ENCODE measurements at regions not wholly inside any gene's neighbourhood (a gene's known extent, or its start where the extent isn't known, plus 50 kb on each side); places are given as distances from the start of the nearest gene placed in this dataset.
A peak's percentile ranks its signal among the peaks of the same experiment; 100 is the strongest.
"Not testable (repeated sequence)": the region's sequence is repeated elsewhere in the genome, so short reads cannot be mapped to it uniquely, and the experiment has no call there.

DNA sequence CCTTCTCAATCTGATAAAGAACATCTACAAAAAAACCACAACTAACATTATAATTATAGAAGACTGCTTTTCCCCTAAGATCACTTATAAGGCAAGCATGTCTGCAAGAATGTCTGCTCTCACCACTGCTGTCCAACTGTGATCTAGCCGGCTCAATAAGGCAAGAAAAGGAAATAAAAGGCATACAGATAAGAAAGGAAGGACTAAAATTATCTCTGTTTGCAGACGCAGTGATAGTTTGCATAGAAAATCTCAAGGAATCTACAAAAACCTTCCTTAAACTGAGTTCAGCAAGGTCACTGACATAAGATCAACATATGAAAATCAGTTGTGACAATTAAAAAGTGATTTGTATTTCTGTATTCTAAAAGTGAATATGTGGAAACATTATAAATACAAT lies 138.0 kb upstream of the EGLN3 start:
- H3K4me3 ChIP-seq (replicated peaks; ENCODE audit: low read depth, low read length), result no peak overlapping the region
- TF ChIP-seq, protein P1, sequence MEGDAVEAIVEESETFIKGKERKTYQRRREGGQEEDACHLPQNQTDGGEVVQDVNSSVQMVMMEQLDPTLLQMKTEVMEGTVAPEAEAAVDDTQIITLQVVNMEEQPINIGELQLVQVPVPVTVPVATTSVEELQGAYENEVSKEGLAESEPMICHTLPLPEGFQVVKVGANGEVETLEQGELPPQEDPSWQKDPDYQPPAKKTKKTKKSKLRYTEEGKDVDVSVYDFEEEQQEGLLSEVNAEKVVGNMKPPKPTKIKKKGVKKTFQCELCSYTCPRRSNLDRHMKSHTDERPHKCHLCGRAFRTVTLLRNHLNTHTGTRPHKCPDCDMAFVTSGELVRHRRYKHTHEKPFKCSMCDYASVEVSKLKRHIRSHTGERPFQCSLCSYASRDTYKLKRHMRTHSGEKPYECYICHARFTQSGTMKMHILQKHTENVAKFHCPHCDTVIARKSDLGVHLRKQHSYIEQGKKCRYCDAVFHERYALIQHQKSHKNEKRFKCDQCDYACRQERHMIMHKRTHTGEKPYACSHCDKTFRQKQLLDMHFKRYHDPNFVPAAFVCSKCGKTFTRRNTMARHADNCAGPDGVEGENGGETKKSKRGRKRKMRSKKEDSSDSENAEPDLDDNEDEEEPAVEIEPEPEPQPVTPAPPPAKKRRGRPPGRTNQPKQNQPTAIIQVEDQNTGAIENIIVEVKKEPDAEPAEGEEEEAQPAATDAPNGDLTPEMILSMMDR (IDR thresholded peaks at IDR 0.05; ENCODE audit: low read depth, low read length, missing control alignments), result no peak
- no peak for DNase-seq (ENCODE audit: extremely low read depth, low read depth)

DNA sequence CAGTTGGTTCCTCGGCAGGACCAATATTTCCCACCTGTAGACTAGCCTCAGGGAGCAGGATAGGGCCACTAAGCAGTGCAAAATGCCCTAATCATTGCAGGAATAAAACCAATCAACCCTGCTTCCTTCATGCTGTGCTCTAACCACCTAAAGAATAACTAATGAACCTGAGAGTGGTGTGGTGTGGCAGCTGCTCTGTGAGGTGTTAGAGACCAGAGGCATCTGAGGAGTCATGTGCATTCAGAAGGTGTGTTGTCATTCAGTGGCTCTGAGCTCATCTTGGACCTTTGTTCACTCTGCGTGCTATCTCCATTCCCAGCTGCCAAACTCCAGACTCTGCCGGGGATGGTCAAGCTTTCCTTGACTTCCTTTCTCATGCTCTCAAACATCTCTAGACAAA lies 136.7 kb upstream of the EGLN3 start:
- TF ChIP-seq, protein P1 (IDR thresholded peaks at IDR 0.05; ENCODE audit: low read depth, low read length, missing control alignments), result no peak
- H3K4me3 ChIP-seq (replicated peaks; ENCODE audit: low read depth, low read length), result no peak overlapping the region
- DNase-seq (ENCODE audit: extremely low read depth, low read depth), result no peak

DNA sequence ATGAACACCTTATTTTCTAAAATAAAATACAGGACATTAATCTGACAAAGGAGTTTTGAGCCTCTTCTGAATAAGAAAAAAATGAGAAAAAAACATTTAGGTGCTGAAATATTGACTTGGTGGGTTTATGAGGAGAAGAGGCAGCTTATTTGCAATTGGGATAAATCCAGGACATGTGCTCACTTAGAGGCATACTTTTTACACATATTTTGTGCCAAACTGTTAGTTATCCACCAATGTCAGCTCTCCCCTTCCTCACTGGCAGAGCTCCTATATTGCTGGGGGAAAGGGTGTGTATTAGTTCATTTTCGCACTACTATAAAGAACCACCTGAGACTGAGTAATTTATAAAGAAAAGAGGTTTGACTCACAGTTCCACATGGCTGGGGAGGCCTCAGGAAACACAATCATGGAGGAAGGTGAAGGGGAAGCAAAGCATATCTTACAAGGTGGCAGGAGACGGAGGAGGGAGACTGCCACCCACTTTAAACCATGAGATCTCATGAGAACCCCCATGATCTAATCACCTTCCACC lies 135.4 kb upstream of the EGLN3 start:
- DNase-seq (ENCODE audit: extremely low read depth, low read depth), result no peak
- TF ChIP-seq, protein P1 (IDR thresholded peaks at IDR 0.05; ENCODE audit: low read depth, low read length, missing control alignments), result no peak
- no peak overlapping the region for H3K4me3 ChIP-seq (replicated peaks; ENCODE audit: low read depth, low read length)

DNA sequence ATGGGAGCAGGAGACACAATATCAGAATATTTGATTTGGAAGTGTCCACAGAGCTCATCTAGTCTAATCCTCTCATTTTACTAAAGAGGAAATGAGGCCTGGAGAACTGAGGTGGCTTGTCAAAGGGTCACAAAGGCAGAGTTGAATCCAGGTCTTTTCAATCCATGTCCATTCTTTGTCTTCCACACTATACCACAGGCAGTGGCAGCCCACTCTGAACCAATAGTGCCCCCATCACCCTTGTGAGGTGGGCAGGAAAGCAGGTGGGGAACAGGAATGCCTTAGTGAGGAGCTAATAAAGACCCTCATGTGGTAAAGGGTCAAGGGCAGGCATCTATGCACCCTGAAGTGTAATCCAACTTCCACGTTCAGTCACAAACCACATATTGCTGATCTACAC lies 134.8 kb upstream of the EGLN3 start:
- no peak for DNase-seq (ENCODE audit: extremely low read depth, low read depth)
- TF ChIP-seq, protein P1 (IDR thresholded peaks at IDR 0.05; ENCODE audit: low read depth, low read length, missing control alignments), result no peak
- no peak overlapping the region for H3K4me3 ChIP-seq (replicated peaks; ENCODE audit: low read depth, low read length)

DNA sequence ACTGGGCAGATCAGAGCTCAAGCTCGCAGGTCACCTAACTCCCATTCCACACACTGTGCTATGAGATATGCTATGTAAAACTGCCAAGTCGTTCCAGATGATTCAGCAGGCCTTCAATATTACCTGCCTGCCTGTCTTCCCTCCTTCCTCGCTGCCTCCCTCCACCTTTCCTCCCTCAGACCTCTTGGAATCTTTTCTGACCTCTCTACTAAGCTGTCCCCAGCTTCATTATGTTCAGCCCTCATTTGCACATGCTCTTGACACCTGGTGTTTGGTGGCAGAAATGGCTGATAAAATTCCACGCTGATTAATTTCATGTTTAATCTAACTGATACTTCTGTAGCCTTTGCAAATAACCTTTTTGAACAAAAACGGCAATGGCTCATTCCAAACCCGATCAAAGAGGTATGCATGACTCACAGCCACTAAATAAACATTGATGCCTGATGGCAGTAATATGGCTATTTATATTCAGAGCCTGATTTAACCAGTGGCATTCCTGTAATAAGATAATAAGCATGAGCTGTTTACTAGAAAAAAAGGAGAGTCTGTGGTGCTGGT lies 130.8 kb upstream of the EGLN3 start:
- DNase-seq (ENCODE audit: extremely low read depth, low read depth), result peak; percentile 53
- TF ChIP-seq, protein P1 (IDR thresholded peaks at IDR 0.05; ENCODE audit: low read depth, low read length, missing control alignments), result no peak
- no peak overlapping the region for H3K4me3 ChIP-seq (replicated peaks; ENCODE audit: low read depth, low read length)

DNA sequence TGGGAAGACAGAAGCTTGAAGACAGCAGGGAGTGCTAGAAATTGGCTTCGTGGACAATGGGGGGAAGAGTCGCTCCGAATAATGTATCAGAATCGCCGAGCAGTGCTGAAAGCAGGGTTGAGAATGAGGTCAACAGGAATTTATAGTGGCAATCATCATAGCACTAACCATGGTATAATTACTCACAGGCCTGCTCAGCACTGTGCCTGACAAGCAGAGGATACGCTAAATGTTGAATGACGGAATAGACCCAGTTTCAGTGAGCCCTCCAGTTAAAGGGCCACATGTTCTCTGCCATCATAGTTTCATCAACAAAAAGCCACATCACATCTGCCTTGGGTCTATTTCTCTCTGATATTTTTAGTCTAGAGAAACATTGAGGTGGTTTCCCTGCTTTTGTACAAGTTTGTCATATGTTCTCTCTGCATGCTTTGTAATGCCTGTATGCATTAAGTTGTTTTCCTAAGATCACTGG lies 130.3 kb upstream of the EGLN3 start:
- peak; percentile 75 for DNase-seq (ENCODE audit: extremely low read depth, low read depth)
- no peak overlapping the region for H3K4me3 ChIP-seq (replicated peaks; ENCODE audit: low read depth, low read length)

DNA sequence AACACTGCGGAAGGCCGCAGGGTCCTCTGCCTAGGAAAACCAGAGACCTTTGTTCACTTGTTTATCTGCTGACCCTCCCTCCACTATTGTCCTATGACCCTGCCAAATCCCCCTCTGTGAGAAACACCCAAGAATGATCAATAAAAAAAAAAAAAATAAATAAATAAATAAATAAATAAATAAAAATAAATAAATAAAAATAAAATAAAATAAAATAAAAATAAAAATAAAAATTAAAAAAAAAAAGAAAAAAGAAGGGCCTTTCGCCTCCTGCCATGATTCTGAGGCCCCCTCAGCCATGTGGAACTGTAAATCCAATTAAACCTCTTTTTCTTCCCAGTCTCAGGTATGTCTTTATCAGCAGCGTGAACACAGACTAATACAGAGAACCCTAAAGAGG lies 128.8 kb upstream of the EGLN3 start:
- not testable (repeated sequence) for H3K4me3 ChIP-seq (replicated peaks; ENCODE audit: low read depth, low read length); DNase-seq (ENCODE audit: extremely low read depth, low read depth)

More for the DNA sequence above, 130.3 kb upstream of the EGLN3 start:
- TF ChIP-seq, protein P1 (IDR thresholded peaks at IDR 0.05; ENCODE audit: low read depth, low read length, missing control alignments), result no peak
